H1 (cell line): ENCODE measurements at regions not wholly inside any gene's neighbourhood (a gene's known extent, or its start where the extent isn't known, plus 50 kb on each side); places are given as distances from the start of the nearest gene placed in this dataset.

ENCODE experiments used
- BCL11A ChIP-seq, 2 experiments: IDR thresholded peaks; one replicate each; pipeline ENCODE4 v1.6.1; 2011; ENCODE audit warnings: low read depth in 2 of 2, low read length in 2 of 2, mild to moderate bottlenecking in 2 of 2
- MAFK ChIP-seq: IDR thresholded peaks from 2 replicates; pipeline ENCODE4 v1.6.1; 2012; ENCODE audit warnings: low read depth, mild to moderate bottlenecking, improper control_type of control experiment, low read length
- NANOG ChIP-seq: IDR thresholded peaks from 2 replicates; pipeline ENCODE4 v1.6.1; 2011; ENCODE audit warnings: low read length, low read depth, mild to moderate bottlenecking, inconsistent platforms; ENCODE audit not compliant: insufficient read depth, poor library complexity, severe bottlenecking
- NRF1 ChIP-seq: IDR thresholded peaks from 2 replicates; pipeline ENCODE4 v1.6.1; 2011; ENCODE audit warnings: mild to moderate bottlenecking, low read depth, low read length, improper control_type of control experiment
- POLR2A ChIP-seq, 2 experiments: IDR thresholded peaks; 1 replicate in 1 of 2; 2 replicates in 1 of 2; pipeline ENCODE4 v1.6.1; 2011; ENCODE audit warnings: low read depth in 2 of 2, low read length in 2 of 2, mild to moderate bottlenecking in 2 of 2; ENCODE audit errors: control extremely low read depth in 1 of 2
- TAF7 ChIP-seq: optimal IDR thresholded peaks from 2 replicates; pipeline ENCODE3; 2011; ENCODE audit warnings: low read depth, mild to moderate bottlenecking, inconsistent platforms, low read length, moderate library complexity, borderline replicate concordance

- TF ChIP-seq BCL11A (IDR thresholded peaks at IDR 0.05; ENCODE audit: low read depth in 2 of 2, low read length in 2 of 2) (no peak), NRF1 (no peak), TAF7 (no peak), NANOG (no peak), MAFK (no peak), POLR2A (IDR thresholded peaks at IDR 0.05; ENCODE audit: control extremely low read depth in 1 of 2, low read depth in 2 of 2, low read length in 2 of 2) (no peak)
- TF ChIP-seq, all 59 proteins: peak for 0
These were observed 762.0 kb downstream of the GBE1 start (continued) for GRCh38 chr3:80999481-80999880.
